Fibroblast of pulmonary artery (primary cell): ENCODE measurements at regions not wholly inside any gene's neighbourhood (a gene's known extent, or its start where the extent isn't known, plus 50 kb on each side); places are given as distances from the start of the nearest gene placed in this dataset.

ENCODE experiments used
- DNase-seq: peaks from one replicate; pipeline ENCODE4 v3.0.0-alpha.2; 2010; ENCODE audit warnings: low read depth
- H3K4me3 ChIP-seq: replicated peaks from 2 replicates; pipeline ENCODE4 v1.5.1; 2011; ENCODE audit warnings: low read depth, mild to moderate bottlenecking, control low read depth, low read length, moderate library complexity
- TF ChIP-seq, protein P1 (sequence below): IDR thresholded peaks from 2 replicates; pipeline ENCODE4 v1.5.1; 2011; ENCODE audit warnings: mild to moderate bottlenecking, control low read depth, low read length, inconsistent platforms; ENCODE audit errors: missing control alignments

DNA sequence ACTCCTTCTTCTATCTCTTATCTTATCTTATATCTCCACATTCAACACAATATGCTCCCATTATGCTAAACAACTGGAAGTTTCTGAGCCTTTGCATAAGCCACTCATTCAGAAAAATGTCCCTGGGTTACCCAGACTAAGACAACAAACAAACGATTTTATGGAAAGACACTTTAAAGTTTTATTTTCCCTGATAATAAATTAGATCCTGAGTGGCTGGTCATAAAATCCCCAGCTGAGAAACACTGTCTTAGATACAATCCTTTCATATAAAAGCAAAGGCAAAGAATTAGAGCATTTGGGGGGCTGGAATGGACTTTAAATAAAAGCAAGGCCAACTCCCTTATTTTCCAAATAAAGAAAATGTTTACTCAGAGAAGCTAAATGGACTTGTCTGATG lies 322.3 kb downstream of the GBE1 start:
- no peak overlapping the region for H3K4me3 ChIP-seq
- TF ChIP-seq, protein P1, sequence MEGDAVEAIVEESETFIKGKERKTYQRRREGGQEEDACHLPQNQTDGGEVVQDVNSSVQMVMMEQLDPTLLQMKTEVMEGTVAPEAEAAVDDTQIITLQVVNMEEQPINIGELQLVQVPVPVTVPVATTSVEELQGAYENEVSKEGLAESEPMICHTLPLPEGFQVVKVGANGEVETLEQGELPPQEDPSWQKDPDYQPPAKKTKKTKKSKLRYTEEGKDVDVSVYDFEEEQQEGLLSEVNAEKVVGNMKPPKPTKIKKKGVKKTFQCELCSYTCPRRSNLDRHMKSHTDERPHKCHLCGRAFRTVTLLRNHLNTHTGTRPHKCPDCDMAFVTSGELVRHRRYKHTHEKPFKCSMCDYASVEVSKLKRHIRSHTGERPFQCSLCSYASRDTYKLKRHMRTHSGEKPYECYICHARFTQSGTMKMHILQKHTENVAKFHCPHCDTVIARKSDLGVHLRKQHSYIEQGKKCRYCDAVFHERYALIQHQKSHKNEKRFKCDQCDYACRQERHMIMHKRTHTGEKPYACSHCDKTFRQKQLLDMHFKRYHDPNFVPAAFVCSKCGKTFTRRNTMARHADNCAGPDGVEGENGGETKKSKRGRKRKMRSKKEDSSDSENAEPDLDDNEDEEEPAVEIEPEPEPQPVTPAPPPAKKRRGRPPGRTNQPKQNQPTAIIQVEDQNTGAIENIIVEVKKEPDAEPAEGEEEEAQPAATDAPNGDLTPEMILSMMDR = no peak
- DNase-seq = no peak

DNA sequence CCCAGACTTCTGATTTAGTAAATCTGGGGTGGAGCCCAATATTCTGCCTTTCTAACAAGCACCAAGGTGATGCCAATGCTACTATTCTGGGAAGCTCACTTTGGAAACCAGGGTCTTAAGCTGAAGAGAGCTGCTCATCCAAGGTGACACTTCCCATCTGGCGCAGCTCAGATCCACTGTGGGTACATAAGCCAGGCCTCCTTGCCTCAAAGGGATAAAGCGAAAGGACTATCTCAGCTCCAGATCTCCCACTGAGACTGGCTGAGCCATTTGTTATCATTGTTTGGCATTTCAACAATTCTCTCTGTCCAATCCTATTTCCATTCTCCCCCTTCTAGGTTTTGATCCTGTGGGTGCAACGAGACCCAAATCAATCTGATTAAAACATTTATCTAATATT lies 323.8 kb downstream of the GBE1 start:
- no peak for DNase-seq
- TF ChIP-seq, protein P1 = no peak
- no peak overlapping the region for H3K4me3 ChIP-seq

GRCh38 chr3:81436182-81436581 lies 325.3 kb downstream of the GBE1 start:
- no peak overlapping the region for H3K4me3 ChIP-seq
- TF ChIP-seq, protein P1 = no peak
- DNase-seq = no peak

GRCh38 chr3:81435050-81435449 lies 326.4 kb downstream of the GBE1 start:
- TF ChIP-seq, protein P1 = no peak
- no peak for DNase-seq
- H3K4me3 ChIP-seq = no peak overlapping the region

GRCh38 chr3:81434161-81434560 lies 327.3 kb downstream of the GBE1 start:
- TF ChIP-seq, protein P1 = no peak
- no peak for DNase-seq
- no peak overlapping the region for H3K4me3 ChIP-seq

GRCh38 chr3:81433675-81434074 lies 327.8 kb downstream of the GBE1 start:
- no peak for DNase-seq
- TF ChIP-seq, protein P1 = no peak
- H3K4me3 ChIP-seq = no peak overlapping the region

- no peak for DNase-seq
- no peak overlapping the region for H3K4me3 ChIP-seq
- TF ChIP-seq, protein P1 = no peak
These were observed 329.0 kb downstream of the GBE1 start for GRCh38 chr3:81432456-81432855.
